Caco-2 (cell line): ENCODE measurements at regions not wholly inside any gene's neighbourhood (a gene's known extent, or its start where the extent isn't known, plus 50 kb on each side); places are given as distances from the start of the nearest gene placed in this dataset.
"Not testable (repeated sequence)": the region's sequence is repeated elsewhere in the genome, so short reads cannot be mapped to it uniquely, and the experiment has no call there.

Source experiments
- BruUV-seq: library from RNA; stranded (reverse); fragments of 400-500 nt; replicated peaks from 2 replicates; lab custom pipeline; 2021; lab: Mats Ljungman, UMichigan
- CTCF ChIA-PET: fragments of 300-600 bp; sonication (Branson Sonifier 250); formaldehyde crosslinking; loops from one replicate; lab custom pipeline; 2022; ENCODE audit warnings: antibody characterized with exemption; lab: Charles Lee
- POLR2A ChIA-PET: fragments of 300-600 bp; sonication (Branson Sonifier 250); formaldehyde crosslinking; loops from one replicate; lab custom pipeline; 2022; ENCODE audit warnings: antibody characterized with exemption; lab: Charles Lee
- DNase-seq, 2 experiments: peaks; one replicate each; pipeline versions ENCODE4 v3.0.0 to v3.0.0-alpha.2; 2020 to 2022
- H3K27me3 ChIP-seq: replicated peaks from 2 replicates; pipeline ENCODE4 v1.6.0; 2011; ENCODE audit warnings: low read length; ENCODE audit not compliant: control insufficient read depth, insufficient read depth
- H3K36me3 ChIP-seq: 2 replicates; pipeline ENCODE4 v1.5.1; 2011; ENCODE audit warnings: low read length; ENCODE audit not compliant: control insufficient read depth, insufficient read depth
- H3K4me1 ChIP-seq: fragments of 250-450 bp; sonication (Bioruptor Pico); 2 replicates; pipeline ENCODE4 v1.5.1; 2020; ENCODE audit warnings: mild to moderate bottlenecking
- H3K4me3 ChIP-seq: 2 replicates; pipeline ENCODE4 v1.5.1; 2011; ENCODE audit warnings: low read depth, mild to moderate bottlenecking, control low read depth, low read length
- H3K9me3 ChIP-seq: fragments of 250-450 bp; sonication (Bioruptor Pico); 2 replicates; pipeline ENCODE4 v1.5.1; 2020; ENCODE audit warnings: mild to moderate bottlenecking, moderate library complexity
- H3K27ac Mint-ChIP-seq: one replicate; pipeline ENCODE4 v1.8.0; 2022; ENCODE audit warnings: mixed read lengths; ENCODE audit not compliant: unreplicated experiment
- H3K27me3 Mint-ChIP-seq: one replicate; pipeline ENCODE4 v1.8.0; 2022; ENCODE audit warnings: mixed read lengths; ENCODE audit not compliant: insufficient read depth, unreplicated experiment
- H3K36me3 Mint-ChIP-seq: one replicate; pipeline ENCODE4 v1.8.0; 2022; ENCODE audit warnings: mild to moderate bottlenecking, mixed read lengths; ENCODE audit not compliant: insufficient read depth, unreplicated experiment
- H3K4me1 Mint-ChIP-seq: one replicate; pipeline ENCODE4 v1.8.0; 2022; ENCODE audit warnings: low read depth, mixed read lengths; ENCODE audit not compliant: unreplicated experiment
- H3K4me3 Mint-ChIP-seq: one replicate; pipeline ENCODE4 v1.8.0; 2022; ENCODE audit warnings: mild to moderate bottlenecking, moderate library complexity, mixed read lengths; ENCODE audit not compliant: unreplicated experiment
- H3K9me3 Mint-ChIP-seq: one replicate; pipeline ENCODE4 v1.8.0; 2022; ENCODE audit warnings: mixed read lengths; ENCODE audit not compliant: unreplicated experiment
- intact Hi-C: fragments of 100-400 bp; cut with micrococcal nuclease; formaldehyde crosslinking; loops from one replicate; pipeline ENCODE4 v1.10.0; 2022; ENCODE audit not compliant: unreplicated experiment
- TF ChIP-seq, protein P1 (sequence below), 2 experiments: fragments of 200-600 bp in 1 of 2; IDR thresholded peaks; 1 replicate in 1 of 2; 2 replicates in 1 of 2; pipeline versions ENCODE4 v1.5.1 to v1.8.0; 2011 to 2022; ENCODE audit warnings: antibody characterized with exemption in 1 of 2, control low read depth in 1 of 2, inconsistent platforms in 1 of 2, low read depth in 1 of 2, low read length in 1 of 2, mild to moderate bottlenecking in 1 of 2, moderate library complexity in 1 of 2; ENCODE audit not compliant: insufficient read depth in 1 of 2, severe bottlenecking in 1 of 2, unreplicated experiment in 1 of 2

DNA sequence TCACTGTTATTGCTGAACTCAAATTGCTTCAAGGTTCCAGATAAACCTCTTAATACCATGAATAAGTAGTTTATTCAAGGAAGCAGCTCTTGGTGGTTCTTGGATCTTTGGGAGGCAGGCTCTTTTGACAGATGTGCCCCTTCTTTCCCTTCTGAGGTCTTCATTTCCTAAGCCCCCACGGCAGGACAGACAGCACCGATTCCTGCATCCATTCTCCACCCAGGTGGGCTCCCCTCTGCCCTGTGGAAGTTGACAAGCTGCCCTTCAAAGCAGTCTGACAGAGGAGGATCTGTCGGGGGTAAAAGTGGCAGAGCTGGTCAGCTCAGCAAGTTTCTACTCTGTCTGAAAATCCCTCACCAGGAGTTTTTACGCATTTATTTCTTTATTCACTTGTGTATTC lies 605.3 kb upstream of the B3GAT1 start:
- no TSS peak for BruUV-seq
- POLR2A ChIA-PET, result no interaction called here
- CTCF ChIA-PET, result no interaction called here
- Histone ChIP-seq H3K36me3 (no peaks in the 10 kb centered on the region), H3K4me1 (no peaks in the 10 kb centered on the region), H3K4me3 (no peak overlapping the region), H3K27me3 (no peaks in the 10 kb centered on the region), H3K9me3 (no peaks in the 10 kb centered on the region)
- no peaks in the 10 kb centered on the region for H3K4me1 Mint-ChIP-seq
- H3K4me3 Mint-ChIP-seq, result no peak overlapping the region
- H3K36me3 Mint-ChIP-seq, result no peaks in the 10 kb centered on the region
- peaks cover 6% of the 10 kb centered on the region for H3K27me3 Mint-ChIP-seq
- no peak overlapping the region for H3K27ac Mint-ChIP-seq
- H3K9me3 Mint-ChIP-seq, result no peaks in the 10 kb centered on the region
- intact Hi-C loops, result no loop called here
- TF ChIP-seq, protein P1, sequence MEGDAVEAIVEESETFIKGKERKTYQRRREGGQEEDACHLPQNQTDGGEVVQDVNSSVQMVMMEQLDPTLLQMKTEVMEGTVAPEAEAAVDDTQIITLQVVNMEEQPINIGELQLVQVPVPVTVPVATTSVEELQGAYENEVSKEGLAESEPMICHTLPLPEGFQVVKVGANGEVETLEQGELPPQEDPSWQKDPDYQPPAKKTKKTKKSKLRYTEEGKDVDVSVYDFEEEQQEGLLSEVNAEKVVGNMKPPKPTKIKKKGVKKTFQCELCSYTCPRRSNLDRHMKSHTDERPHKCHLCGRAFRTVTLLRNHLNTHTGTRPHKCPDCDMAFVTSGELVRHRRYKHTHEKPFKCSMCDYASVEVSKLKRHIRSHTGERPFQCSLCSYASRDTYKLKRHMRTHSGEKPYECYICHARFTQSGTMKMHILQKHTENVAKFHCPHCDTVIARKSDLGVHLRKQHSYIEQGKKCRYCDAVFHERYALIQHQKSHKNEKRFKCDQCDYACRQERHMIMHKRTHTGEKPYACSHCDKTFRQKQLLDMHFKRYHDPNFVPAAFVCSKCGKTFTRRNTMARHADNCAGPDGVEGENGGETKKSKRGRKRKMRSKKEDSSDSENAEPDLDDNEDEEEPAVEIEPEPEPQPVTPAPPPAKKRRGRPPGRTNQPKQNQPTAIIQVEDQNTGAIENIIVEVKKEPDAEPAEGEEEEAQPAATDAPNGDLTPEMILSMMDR (IDR thresholded peaks at IDR 0.05; ENCODE audit: insufficient read depth in 1 of 2, low read depth in 1 of 2, low read length in 1 of 2, severe bottlenecking in 1 of 2, unreplicated experiment in 1 of 2), result no peak
- DNase-seq, result no peak

DNA sequence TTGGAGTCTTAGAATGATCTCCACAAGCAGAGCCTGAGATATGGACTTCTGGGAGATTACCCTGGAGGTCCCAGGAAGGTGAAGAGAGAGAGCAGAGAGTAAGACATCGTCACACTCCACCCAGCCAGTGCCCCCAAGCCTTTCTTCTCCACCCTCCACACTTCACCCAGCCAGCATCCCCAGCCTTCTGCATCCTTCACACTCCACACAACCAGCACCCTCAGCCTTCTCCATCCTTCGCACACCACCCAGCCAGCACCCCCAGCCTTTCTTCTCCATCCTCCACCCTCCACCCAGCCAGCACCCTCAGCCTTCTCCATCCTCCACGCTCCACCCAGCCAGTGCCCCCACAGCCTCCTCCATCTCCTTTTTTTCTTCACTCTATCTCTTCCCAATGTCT lies 603.9 kb upstream of the B3GAT1 start:
- no peaks in the 10 kb centered on the region for H3K36me3 ChIP-seq
- intact Hi-C loops, result no loop called here
- H3K27me3 ChIP-seq, result no peaks in the 10 kb centered on the region
- H3K4me3 ChIP-seq, result no peak overlapping the region
- TF ChIP-seq, protein P1 (IDR thresholded peaks at IDR 0.05; ENCODE audit: insufficient read depth in 1 of 2, low read depth in 1 of 2, low read length in 1 of 2, severe bottlenecking in 1 of 2, unreplicated experiment in 1 of 2), result no peak
- Mint-ChIP-seq H3K4me1 (no peaks in the 10 kb centered on the region), H3K36me3 (no peaks in the 10 kb centered on the region), H3K27ac (no peak overlapping the region), H3K9me3 (no peaks in the 10 kb centered on the region), H3K27me3 (peaks cover 6% of the 10 kb centered on the region), H3K4me3 (no peak overlapping the region)
- H3K9me3 ChIP-seq, result no peaks in the 10 kb centered on the region; the same call in 1 of the 2 replicates
- CTCF ChIA-PET, result interaction anchor here (0.6 kb wide), 1 partner anchor 47 kb away, joined by 3 read pairs; no protein-coding TSS in a partner anchor
- no TSS peak for BruUV-seq
- POLR2A ChIA-PET, result no interaction called here
- no peak for DNase-seq
- no peaks in the 10 kb centered on the region for H3K4me1 ChIP-seq

- H3K36me3 ChIP-seq, H3K27me3 Mint-ChIP-seq, intact Hi-C loops, H3K27me3 ChIP-seq, H3K9me3 Mint-ChIP-seq, DNase-seq, H3K4me3 Mint-ChIP-seq, H3K4me3 ChIP-seq, H3K27ac Mint-ChIP-seq, H3K36me3 Mint-ChIP-seq, CTCF ChIA-PET, POLR2A ChIA-PET, BruUV-seq, H3K4me1 ChIP-seq, H3K9me3 ChIP-seq: not testable (repeated sequence)
- H3K4me1 Mint-ChIP-seq, result peaks cover 12% of the 10 kb centered on the region
These were observed 599.3 kb upstream of the B3GAT1 start for GRCh38 chr11:135011313-135011712.

- Histone ChIP-seq H3K9me3 (no peaks in the 10 kb centered on the region; the same call in 1 of the 2 replicates), H3K4me1 (peaks cover 4% of the 10 kb centered on the region; the same call in 1 of the 2 replicates), H3K4me3 (no peak overlapping the region), H3K36me3 (no peaks in the 10 kb centered on the region), H3K27me3 (no peaks in the 10 kb centered on the region)
- Mint-ChIP-seq H3K4me3 (no peak overlapping the region), H3K27ac (no peak overlapping the region), H3K4me1 (peaks cover 12% of the 10 kb centered on the region), H3K9me3 (no peaks in the 10 kb centered on the region), H3K36me3 (no peaks in the 10 kb centered on the region), H3K27me3 (no peaks in the 10 kb centered on the region)
- BruUV-seq, result no TSS peak
- TF ChIP-seq, protein P1 (IDR thresholded peaks at IDR 0.05; ENCODE audit: insufficient read depth in 1 of 2, low read depth in 1 of 2, low read length in 1 of 2, severe bottlenecking in 1 of 2, unreplicated experiment in 1 of 2), result no peak
- ChIA-PET POLR2A (no interaction called here), CTCF (no interaction called here)
- intact Hi-C loops, result no loop called here
- DNase-seq, result no peak
These were observed 597.1 kb upstream of the B3GAT1 start for GRCh38 chr11:135009125-135009524.
